GM12878 (cell line): ENCODE measurements at regions not wholly inside any gene's neighbourhood (a gene's known extent, or its start where the extent isn't known, plus 50 kb on each side); places are given as distances from the start of the nearest gene placed in this dataset.

ENCODE experiments used
- ATAC-seq: fragments of 200-7000 bp; cut with Tn5 transposase; 3 replicates; pipeline ENCODE4 v1.9.1; 2020; ENCODE audit warnings: mild to moderate bottlenecking, moderate library complexity
- BruUV-seq: library from RNA; stranded (reverse); fragments of 400-500 nt; replicated peaks from 2 replicates; lab custom pipeline; 2021; lab: Mats Ljungman, UMichigan
- CTCF ChIA-PET: fragments of 300-600 bp; sonication (Branson Sonifier 250); formaldehyde crosslinking; extraction: SDS; loops from one replicate; lab custom pipeline; 2021; ENCODE audit warnings: inconsistent platforms; lab: Yijun Ruan, JAX
- POLR2A ChIA-PET: fragments of 350-600 bp; formaldehyde crosslinking; extraction: SDS; loops from one replicate; lab custom pipeline; 2021; ENCODE audit warnings: inconsistent platforms; lab: Charles Lee
- RAD21 ChIA-PET: fragments of 300-600 bp; sonication (Branson Sonifier 250); formaldehyde crosslinking; loops from one replicate; lab custom pipeline; 2023; ENCODE audit warnings: antibody characterized with exemption; ENCODE audit not compliant: unreplicated experiment; lab: Charles Lee
- SMC1A ChIA-PET: fragments of 300-600 bp; sonication (Branson Sonifier 250); formaldehyde crosslinking; loops from one replicate; lab custom pipeline; 2023; ENCODE audit not compliant: unreplicated experiment, uncharacterized antibody; lab: Charles Lee
- DNase-seq: peaks from one replicate; pipeline ENCODE4 v3.0.0-alpha.2; 2011; ENCODE audit warnings: low read depth, low spot score
- FAIRE-seq: peaks from 3 replicates; lab custom pipeline; 2011; peaks lifted over from hg19 to GRCh38; lab: Jason Lieb, UNC
- H2AFZ ChIP-seq: 2 replicates; pipeline ENCODE4 v1.6.0; 2011; ENCODE audit warnings: low read depth, low read length, control low read depth; ENCODE audit not compliant: control insufficient read depth
- H3K27ac ChIP-seq: 2 replicates; pipeline ENCODE4 v1.5.1; 2011; ENCODE audit warnings: control low read depth; ENCODE audit not compliant: control insufficient read depth, insufficient read depth
- H3K27me3 ChIP-seq, 2 experiments: replicated peaks in 1 of 2; 2 replicates each; pipeline versions ENCODE4 v1.6.0 to v1.6.1; 2011; ENCODE audit warnings: low read length in 1 of 2; ENCODE audit not compliant: control insufficient read depth in 2 of 2, insufficient read depth in 2 of 2
- H3K36me3 ChIP-seq, 2 experiments: 2 replicates each; pipeline ENCODE4 v1.5.1; 2011; ENCODE audit warnings: low read length in 1 of 2; ENCODE audit not compliant: control insufficient read depth in 2 of 2, insufficient read depth in 2 of 2
- H3K4me1 ChIP-seq: 2 replicates; pipeline ENCODE4 v1.6.1; 2011; ENCODE audit warnings: mild to moderate bottlenecking, low read length, moderate library complexity, mixed read lengths; ENCODE audit not compliant: control insufficient read depth, insufficient read depth
- H3K4me2 ChIP-seq: 2 replicates; pipeline ENCODE4 v1.6.0; 2011; ENCODE audit warnings: control low read depth; ENCODE audit not compliant: control insufficient read depth, insufficient read depth
- H3K4me3 ChIP-seq: fragments of 200-600 bp; sonication (generic); 2 replicates; pipeline ENCODE4 v1.5.1; 2016
- H3K79me2 ChIP-seq: 2 replicates; pipeline ENCODE4 v1.6.0; 2011; ENCODE audit warnings: low read length; ENCODE audit not compliant: control insufficient read depth, insufficient read depth
- H3K9ac ChIP-seq: 2 replicates; pipeline ENCODE4 v1.8.0; 2011; ENCODE audit warnings: low read length, control low read depth, mixed read lengths; ENCODE audit not compliant: control insufficient read depth, insufficient read depth
- H3K9me3 ChIP-seq: replicated peaks from 3 replicates; pipeline ENCODE4 v1.5.1; 2011; ENCODE audit warnings: mild to moderate bottlenecking, low read length; ENCODE audit not compliant: control insufficient read depth, insufficient read depth
- H4K20me1 ChIP-seq: 2 replicates; pipeline ENCODE4 v1.6.0; 2011; ENCODE audit not compliant: control insufficient read depth, insufficient read depth
- BMI1 ChIP-seq: fragments of 450-650 bp; IDR thresholded peaks from 2 replicates; pipeline ENCODE4 v1.6.1; 2016; ENCODE audit warnings: mild to moderate bottlenecking, moderate library complexity, borderline replicate concordance
- BRCA1 ChIP-seq: IDR thresholded peaks from 2 replicates; pipeline ENCODE4 v1.6.1; 2011; ENCODE audit warnings: low read depth, low read length, improper control_type of control experiment
- CHD1 ChIP-seq: IDR thresholded peaks from 2 replicates; pipeline ENCODE4 v1.6.1; 2012; ENCODE audit warnings: low read depth, low read length, improper control_type of control experiment
- CHD4 ChIP-seq: fragments of 200-600 bp; sonication (generic); IDR thresholded peaks from 2 replicates; pipeline ENCODE4 v1.6.1; 2016; ENCODE audit warnings: mild to moderate bottlenecking
- CREM ChIP-seq: IDR thresholded peaks from 2 replicates; pipeline ENCODE4 v1.6.1; 2014; ENCODE audit warnings: antibody characterized with exemption, low read depth
- IRF4 ChIP-seq: IDR thresholded peaks from 2 replicates; pipeline ENCODE4 v1.6.1; 2011; ENCODE audit warnings: low read depth, low read length
- KDM1A ChIP-seq: fragments of 200-600 bp; sonication (generic); IDR thresholded peaks from 2 replicates; pipeline ENCODE4 v1.6.1; 2016; ENCODE audit warnings: borderline replicate concordance
- KLF5 ChIP-seq: fragments of 450-650 bp; IDR thresholded peaks from 2 replicates; pipeline ENCODE4 v1.6.1; 2014; ENCODE audit warnings: mild to moderate bottlenecking; ENCODE audit not compliant: partially characterized antibody
- MEF2B ChIP-seq: fragments of 450-650 bp; IDR thresholded peaks from 2 replicates; pipeline ENCODE4 v1.6.1; 2018; ENCODE audit warnings: mild to moderate bottlenecking, moderate library complexity; ENCODE audit not compliant: partially characterized antibody, poor library complexity, severe bottlenecking
- MTA2 ChIP-seq: fragments of 450-650 bp; IDR thresholded peaks from 2 replicates; pipeline ENCODE4 v1.6.1; 2016; ENCODE audit warnings: low read depth, mild to moderate bottlenecking, moderate library complexity
- NR2F1 ChIP-seq: fragments of 450-650 bp; conservative IDR thresholded peaks from 2 replicates; pipeline ENCODE4 v1.6.1; 2017; ENCODE audit warnings: mild to moderate bottlenecking
- POLR2AphosphoS5 ChIP-seq: IDR thresholded peaks from 2 replicates; pipeline ENCODE4 v1.6.1; 2011; ENCODE audit warnings: mild to moderate bottlenecking, low read length, inconsistent platforms
- RAD21 ChIP-seq: IDR thresholded peaks from 2 replicates; pipeline ENCODE4 v1.6.1; 2011; ENCODE audit warnings: mild to moderate bottlenecking, low read depth, low read length, moderate library complexity; ENCODE audit not compliant: insufficient read depth
- RCOR1 ChIP-seq: conservative IDR thresholded peaks from 2 replicates; pipeline ENCODE4 v1.6.1; 2012; ENCODE audit warnings: low read depth, low read length, improper control_type of control experiment
- SMC3 ChIP-seq: IDR thresholded peaks from 2 replicates; pipeline ENCODE4 v1.6.1; 2011; ENCODE audit warnings: low read length, improper control_type of control experiment, borderline replicate concordance
- STAT3 ChIP-seq: IDR thresholded peaks from 2 replicates; pipeline ENCODE4 v1.6.1; 2011; ENCODE audit warnings: low read depth, low read length, improper control_type of control experiment
- WRNIP1 ChIP-seq: IDR thresholded peaks from 2 replicates; pipeline ENCODE4 v1.6.1; 2011; ENCODE audit warnings: low read depth, low read length, improper control_type of control experiment, borderline replicate concordance
- YBX1 ChIP-seq: fragments of 450-650 bp; IDR thresholded peaks from 2 replicates; pipeline ENCODE4 v1.6.1; 2016; ENCODE audit warnings: antibody characterized with exemption
- YY1 ChIP-seq: IDR thresholded peaks from 2 replicates; pipeline ENCODE4 v1.6.1; 2011; ENCODE audit warnings: low read depth, mild to moderate bottlenecking, low read length
- WGBS: methylation state at CpG from one replicate; pipeline ENCODE4 v1.1.6; 2016; ENCODE audit warnings: low lambda C conversion rate; ENCODE audit not compliant: insufficient replicate concordance, insufficient coverage; ENCODE audit errors: missing lambda C conversion rate; 5-methylcytosine and 5-hydroxymethylcytosine counted together
- in situ Hi-C: fragments of 300-500 bp; cut with MboI; formaldehyde crosslinking; loops from 9 replicates; pipeline ENCODE4 v1.14.3; 2018; ENCODE audit warnings: mixed read lengths
- intact Hi-C: fragments of 100-400 bp; cut with micrococcal nuclease; formaldehyde crosslinking; loops from one replicate; pipeline ENCODE4 v1.14.2; 2022; ENCODE audit not compliant: unreplicated experiment
- TF ChIP-seq, protein P1 (sequence below): fragments of 450-650 bp; IDR thresholded peaks from 2 replicates; pipeline ENCODE4 v1.6.1; 2016; ENCODE audit warnings: mild to moderate bottlenecking
- TF ChIP-seq, protein P2 (sequence below): IDR thresholded peaks from 2 replicates; pipeline ENCODE4 v1.6.1; 2011; ENCODE audit warnings: borderline replicate concordance, low read depth, mild to moderate bottlenecking, moderate library complexity, mixed read lengths, low read length; ENCODE audit not compliant: insufficient read depth; ENCODE audit errors: extremely low read length

- no peak for TF ChIP-seq YY1
Measured at GRCh38 chr3:182708810-182709209, 84.5 kb upstream of the ATP11B start (continued).

- intact Hi-C loops = no loop called here
- no peak overlapping the region for H3K4me3 ChIP-seq
- H3K36me3 ChIP-seq = no peaks in the 10 kb centered on the region
- H3K9me3 ChIP-seq = no peaks in the 10 kb centered on the region
- WGBS = 44% methylated on average over 6 of the region's 6 CpGs
- no peak overlapping the region for H3K27ac ChIP-seq
- H2AFZ ChIP-seq = no peak overlapping the region
- TF ChIP-seq BRCA1 = no peak
- no peak for TF ChIP-seq KDM1A
- no peak for TF ChIP-seq IRF4
- TF ChIP-seq, protein P1, sequence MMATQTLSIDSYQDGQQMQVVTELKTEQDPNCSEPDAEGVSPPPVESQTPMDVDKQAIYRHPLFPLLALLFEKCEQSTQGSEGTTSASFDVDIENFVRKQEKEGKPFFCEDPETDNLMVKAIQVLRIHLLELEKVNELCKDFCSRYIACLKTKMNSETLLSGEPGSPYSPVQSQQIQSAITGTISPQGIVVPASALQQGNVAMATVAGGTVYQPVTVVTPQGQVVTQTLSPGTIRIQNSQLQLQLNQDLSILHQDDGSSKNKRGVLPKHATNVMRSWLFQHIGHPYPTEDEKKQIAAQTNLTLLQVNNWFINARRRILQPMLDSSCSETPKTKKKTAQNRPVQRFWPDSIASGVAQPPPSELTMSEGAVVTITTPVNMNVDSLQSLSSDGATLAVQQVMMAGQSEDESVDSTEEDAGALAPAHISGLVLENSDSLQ = no peak
- no peak for TF ChIP-seq CHD1
- no peak for TF ChIP-seq POLR2AphosphoS5
- TF ChIP-seq RCOR1 = no peak
- no peak for TF ChIP-seq NR2F1
- TF ChIP-seq MEF2B = no peak
- TF ChIP-seq CREM = no peak
- no peak for TF ChIP-seq CHD4
- TF ChIP-seq KLF5 = no peak
- no peak for TF ChIP-seq SMC3
- no peak for TF ChIP-seq RAD21
- TF ChIP-seq, protein P2, sequence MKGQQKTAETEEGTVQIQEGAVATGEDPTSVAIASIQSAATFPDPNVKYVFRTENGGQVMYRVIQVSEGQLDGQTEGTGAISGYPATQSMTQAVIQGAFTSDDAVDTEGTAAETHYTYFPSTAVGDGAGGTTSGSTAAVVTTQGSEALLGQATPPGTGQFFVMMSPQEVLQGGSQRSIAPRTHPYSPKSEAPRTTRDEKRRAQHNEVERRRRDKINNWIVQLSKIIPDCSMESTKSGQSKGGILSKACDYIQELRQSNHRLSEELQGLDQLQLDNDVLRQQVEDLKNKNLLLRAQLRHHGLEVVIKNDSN = no peak
- TF ChIP-seq MTA2 = no peak
- no peak for TF ChIP-seq WRNIP1
- no peak for TF ChIP-seq YBX1
- no peak for TF ChIP-seq STAT3
- no peak for TF ChIP-seq BMI1
- no peak overlapping the region for H3K9ac ChIP-seq
- CTCF ChIA-PET = interaction anchor here (0.6 to 7.8 kb wide), 12 partner anchors 12 to 200 kb away, joined by 3 to 93 read pairs (median 4); no protein-coding TSS in a partner anchor
- no peak for ATAC-seq
- in situ Hi-C loops = no loop called here
- BruUV-seq = no TSS peak
- no peak for DNase-seq
- FAIRE-seq = no peak
- no peaks in the 10 kb centered on the region for H3K27me3 ChIP-seq
- H4K20me1 ChIP-seq = no peaks in the 10 kb centered on the region
- H3K79me2 ChIP-seq = no peaks in the 10 kb centered on the region
- POLR2A ChIA-PET = interaction anchor here (0.6 kb wide), 1 partner anchor 28 kb away, joined by 3 read pairs; no protein-coding TSS in a partner anchor
- SMC1A ChIA-PET = interaction anchor here (1.1 to 2.8 kb wide), 2 partner anchors 23 to 150 kb away, joined by 3 to 15 read pairs; no protein-coding TSS in a partner anchor
- H3K4me1 ChIP-seq = peaks cover 2% of the 10 kb centered on the region; the same call in 1 of the 2 replicates
- RAD21 ChIA-PET = interaction anchor here (1.0 to 1.5 kb wide), 2 partner anchors 18 to 27 kb away, joined by 3 read pairs; no protein-coding TSS in a partner anchor
- H3K4me2 ChIP-seq = no peak overlapping the region
Measured at GRCh38 chr3:182709306-182709705, 84.0 kb upstream of the ATP11B start.
